ENCODE measurements at regions not wholly inside any gene's neighbourhood (a gene's known extent, or its start where the extent isn't known, plus 50 kb on each side); places are given as distances from the start of the nearest gene placed in this dataset.

DNA sequence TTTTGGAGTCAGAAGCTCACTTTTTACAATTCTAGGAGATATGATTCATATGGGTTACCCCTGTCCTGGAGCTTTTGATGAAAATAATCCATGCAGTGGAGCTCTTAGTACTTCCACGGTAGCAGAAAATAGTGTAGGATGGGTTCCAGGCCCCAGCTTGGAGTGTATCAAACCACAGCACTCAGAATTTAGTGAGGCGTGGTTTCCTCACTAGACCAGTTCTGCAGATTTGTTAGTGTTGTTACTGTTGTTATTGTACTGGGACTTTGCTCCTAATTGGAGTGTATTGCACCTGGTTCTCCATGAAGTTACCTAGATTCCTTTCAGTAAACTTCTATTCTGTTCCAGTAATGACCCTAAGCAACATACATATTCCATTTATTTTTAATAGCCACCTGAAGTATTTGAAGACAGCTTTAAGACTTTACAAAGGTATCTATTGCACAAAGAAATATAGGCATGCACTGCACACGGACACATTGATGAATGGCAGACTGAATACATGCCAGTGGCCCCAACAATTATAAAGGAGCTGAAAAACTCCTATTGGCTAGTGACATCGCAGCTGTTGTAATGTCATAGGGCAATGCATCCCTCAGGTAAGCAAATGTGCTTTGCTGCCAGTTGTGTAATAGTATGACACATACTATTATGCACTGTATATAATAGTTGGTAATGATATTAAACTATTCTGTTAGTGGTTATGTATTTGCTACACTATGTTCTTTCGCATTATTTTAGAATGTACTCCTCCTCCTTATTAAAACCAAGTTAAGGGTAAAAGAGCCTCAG lies 1058.0 kb downstream of the KCNT2 start (continued):
- TF ChIP-seq, protein P1, sequence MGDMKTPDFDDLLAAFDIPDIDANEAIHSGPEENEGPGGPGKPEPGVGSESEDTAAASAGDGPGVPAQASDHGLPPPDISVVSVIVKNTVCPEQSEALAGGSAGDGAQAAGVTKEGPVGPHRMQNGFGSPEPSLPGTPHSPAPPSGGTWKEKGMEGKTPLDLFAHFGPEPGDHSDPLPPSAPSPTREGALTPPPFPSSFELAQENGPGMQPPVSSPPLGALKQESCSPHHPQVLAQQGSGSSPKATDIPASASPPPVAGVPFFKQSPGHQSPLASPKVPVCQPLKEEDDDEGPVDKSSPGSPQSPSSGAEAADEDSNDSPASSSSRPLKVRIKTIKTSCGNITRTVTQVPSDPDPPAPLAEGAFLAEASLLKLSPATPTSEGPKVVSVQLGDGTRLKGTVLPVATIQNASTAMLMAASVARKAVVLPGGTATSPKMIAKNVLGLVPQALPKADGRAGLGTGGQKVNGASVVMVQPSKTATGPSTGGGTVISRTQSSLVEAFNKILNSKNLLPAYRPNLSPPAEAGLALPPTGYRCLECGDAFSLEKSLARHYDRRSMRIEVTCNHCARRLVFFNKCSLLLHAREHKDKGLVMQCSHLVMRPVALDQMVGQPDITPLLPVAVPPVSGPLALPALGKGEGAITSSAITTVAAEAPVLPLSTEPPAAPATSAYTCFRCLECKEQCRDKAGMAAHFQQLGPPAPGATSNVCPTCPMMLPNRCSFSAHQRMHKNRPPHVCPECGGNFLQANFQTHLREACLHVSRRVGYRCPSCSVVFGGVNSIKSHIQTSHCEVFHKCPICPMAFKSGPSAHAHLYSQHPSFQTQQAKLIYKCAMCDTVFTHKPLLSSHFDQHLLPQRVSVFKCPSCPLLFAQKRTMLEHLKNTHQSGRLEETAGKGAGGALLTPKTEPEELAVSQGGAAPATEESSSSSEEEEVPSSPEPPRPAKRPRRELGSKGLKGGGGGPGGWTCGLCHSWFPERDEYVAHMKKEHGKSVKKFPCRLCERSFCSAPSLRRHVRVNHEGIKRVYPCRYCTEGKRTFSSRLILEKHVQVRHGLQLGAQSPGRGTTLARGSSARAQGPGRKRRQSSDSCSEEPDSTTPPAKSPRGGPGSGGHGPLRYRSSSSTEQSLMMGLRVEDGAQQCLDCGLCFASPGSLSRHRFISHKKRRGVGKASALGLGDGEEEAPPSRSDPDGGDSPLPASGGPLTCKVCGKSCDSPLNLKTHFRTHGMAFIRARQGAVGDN (IDR thresholded peaks at IDR 0.05), result no peak
- TF ChIP-seq SRF (IDR thresholded peaks at IDR 0.05; ENCODE audit: low read depth in 2 of 2, low read length in 2 of 2) (no peak), ETV6 (conservative IDR thresholded peaks at IDR 0.05 in 1 of 2, IDR thresholded peaks at IDR 0.05 in 1 of 2; ENCODE audit: borderline replicate concordance in 1 of 2, low read depth in 1 of 2) (no peak), YBX1 (IDR thresholded peaks at IDR 0.05) (no peak), FOS (IDR thresholded peaks at IDR 0.05; ENCODE audit: borderline replicate concordance, extremely low read depth, insufficient read length) (no peak), POLR2A (IDR thresholded peaks at IDR 0.05; ENCODE audit: low read depth, low read length) (no peak)
- TF ChIP-seq, protein P2, sequence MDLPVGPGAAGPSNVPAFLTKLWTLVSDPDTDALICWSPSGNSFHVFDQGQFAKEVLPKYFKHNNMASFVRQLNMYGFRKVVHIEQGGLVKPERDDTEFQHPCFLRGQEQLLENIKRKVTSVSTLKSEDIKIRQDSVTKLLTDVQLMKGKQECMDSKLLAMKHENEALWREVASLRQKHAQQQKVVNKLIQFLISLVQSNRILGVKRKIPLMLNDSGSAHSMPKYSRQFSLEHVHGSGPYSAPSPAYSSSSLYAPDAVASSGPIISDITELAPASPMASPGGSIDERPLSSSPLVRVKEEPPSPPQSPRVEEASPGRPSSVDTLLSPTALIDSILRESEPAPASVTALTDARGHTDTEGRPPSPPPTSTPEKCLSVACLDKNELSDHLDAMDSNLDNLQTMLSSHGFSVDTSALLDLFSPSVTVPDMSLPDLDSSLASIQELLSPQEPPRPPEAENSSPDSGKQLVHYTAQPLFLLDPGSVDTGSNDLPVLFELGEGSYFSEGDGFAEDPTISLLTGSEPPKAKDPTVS (IDR thresholded peaks at IDR 0.05; ENCODE audit: low read depth, low read length), result no peak
- TF ChIP-seq, protein P3, sequence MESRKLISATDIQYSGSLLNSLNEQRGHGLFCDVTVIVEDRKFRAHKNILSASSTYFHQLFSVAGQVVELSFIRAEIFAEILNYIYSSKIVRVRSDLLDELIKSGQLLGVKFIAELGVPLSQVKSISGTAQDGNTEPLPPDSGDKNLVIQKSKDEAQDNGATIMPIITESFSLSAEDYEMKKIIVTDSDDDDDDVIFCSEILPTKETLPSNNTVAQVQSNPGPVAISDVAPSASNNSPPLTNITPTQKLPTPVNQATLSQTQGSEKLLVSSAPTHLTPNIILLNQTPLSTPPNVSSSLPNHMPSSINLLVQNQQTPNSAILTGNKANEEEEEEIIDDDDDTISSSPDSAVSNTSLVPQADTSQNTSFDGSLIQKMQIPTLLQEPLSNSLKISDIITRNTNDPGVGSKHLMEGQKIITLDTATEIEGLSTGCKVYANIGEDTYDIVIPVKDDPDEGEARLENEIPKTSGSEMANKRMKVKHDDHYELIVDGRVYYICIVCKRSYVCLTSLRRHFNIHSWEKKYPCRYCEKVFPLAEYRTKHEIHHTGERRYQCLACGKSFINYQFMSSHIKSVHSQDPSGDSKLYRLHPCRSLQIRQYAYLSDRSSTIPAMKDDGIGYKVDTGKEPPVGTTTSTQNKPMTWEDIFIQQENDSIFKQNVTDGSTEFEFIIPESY (IDR thresholded peaks at IDR 0.05), result no peak
